ENCODE measurements at regions not wholly inside any gene's neighbourhood (a gene's known extent, or its start where the extent isn't known, plus 50 kb on each side); places are given as distances from the start of the nearest gene placed in this dataset.
"Not testable (repeated sequence)": the region's sequence is repeated elsewhere in the genome, so short reads cannot be mapped to it uniquely, and the experiment has no call there.

DNA sequence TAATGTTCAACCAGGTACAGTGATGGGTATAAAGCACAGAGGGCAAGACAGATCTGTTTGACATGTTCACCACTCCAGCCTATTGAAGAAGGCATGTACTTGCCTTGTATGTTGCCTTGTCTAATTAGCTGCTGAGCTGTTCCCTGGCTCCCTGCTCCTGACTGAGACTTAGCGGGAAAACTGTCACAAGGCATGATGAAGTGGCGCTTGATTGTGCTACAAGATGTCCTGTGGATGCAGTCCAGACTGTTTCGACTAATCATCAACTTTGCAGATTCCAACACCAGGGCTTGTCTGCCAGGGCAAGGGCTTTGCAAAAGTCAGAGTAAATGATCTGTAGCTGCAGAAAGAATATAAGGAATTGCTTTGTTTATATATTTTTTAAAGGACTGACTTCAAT, 136.2 kb upstream of the NRBF2 start:
- DNase-seq: no peak

DNA sequence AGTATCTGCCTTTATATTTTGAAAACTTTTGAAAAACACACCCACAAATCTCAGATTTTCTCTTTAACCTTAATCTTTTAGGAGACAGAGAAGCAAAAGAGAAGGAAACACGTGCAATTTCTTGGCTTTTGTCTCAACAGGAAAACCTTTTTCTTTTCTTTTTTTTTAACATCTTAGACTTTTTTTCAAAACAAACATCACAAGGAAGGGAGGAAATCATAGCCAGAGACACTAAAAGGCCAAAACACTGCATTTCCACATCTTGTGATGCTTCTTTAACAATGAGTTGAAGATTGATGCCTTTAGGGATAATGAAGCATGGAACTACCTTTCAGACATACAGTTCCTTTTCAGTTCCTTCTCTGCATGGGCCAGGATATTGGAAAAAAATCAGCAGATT, 136.6 kb upstream of the NRBF2 start:
- no peak for DNase-seq

DNA sequence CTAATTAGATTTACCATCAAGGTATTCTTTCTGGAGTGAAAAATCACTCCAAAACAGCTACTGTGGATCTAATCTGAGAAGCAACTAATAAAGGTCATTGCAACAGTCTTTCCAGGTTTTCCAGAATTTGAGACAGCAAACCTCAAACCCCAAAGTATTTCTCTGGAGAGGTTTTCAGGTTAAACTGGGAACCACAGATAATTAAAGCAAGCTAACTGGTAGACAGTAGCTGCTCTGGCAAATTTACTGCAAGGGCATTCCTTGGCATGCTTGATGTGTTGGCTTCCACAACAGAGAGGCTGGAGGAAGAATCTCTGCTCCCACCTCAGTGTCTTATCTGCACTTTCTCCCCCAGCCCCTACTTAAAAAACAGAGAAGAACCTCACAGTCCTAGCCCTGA, 140.0 kb upstream of the NRBF2 start:
- no peak for DNase-seq

DNA sequence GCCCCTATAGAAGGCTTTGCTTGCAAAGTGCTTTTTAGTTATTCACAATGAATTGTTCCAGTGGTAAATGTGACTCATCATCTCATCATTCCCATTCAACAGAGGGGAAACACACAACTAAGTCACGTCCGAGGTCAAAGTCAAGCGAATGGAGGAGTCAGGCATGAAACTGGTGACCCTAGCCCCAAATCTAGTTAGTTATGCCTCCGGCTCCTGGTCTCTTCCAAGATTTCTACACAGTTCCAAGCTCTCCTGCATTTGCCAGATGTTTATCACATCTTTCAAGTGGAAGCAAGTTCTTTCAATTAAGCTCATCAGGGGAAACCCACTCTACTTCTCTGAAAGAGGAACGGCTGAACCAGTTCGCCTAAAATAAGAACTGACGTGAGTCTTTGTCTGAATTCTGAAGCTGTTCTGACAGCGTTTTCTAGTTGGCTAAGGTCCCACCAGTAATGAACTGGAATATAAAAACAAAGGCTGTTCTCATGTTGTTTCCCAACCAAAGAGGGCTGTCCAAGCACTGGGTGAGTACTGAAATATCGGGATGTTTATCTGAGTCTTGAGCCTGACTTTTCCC, 140.9 kb upstream of the NRBF2 start:
- DNase-seq: peak; percentile 32

DNA sequence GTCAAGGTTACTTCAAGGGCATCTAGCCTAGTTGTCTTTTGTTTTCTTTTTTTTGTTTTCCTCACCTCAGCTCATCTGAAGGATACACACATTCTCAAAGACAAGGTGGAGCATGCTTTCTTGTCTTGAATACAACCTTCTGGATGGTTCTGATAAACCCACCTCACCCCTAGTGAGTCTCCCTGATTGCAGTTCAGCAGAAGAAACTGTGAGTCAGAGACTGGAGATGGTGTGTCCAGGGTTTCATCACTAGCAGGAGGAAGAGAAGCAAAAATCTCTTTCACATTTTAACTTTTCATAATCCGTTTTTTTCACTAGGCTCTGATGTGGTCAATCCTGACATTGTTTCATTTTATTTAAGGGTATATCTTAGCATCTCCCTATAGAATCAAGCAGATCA, 143.0 kb upstream of the NRBF2 start:
- no peak for DNase-seq

DNA sequence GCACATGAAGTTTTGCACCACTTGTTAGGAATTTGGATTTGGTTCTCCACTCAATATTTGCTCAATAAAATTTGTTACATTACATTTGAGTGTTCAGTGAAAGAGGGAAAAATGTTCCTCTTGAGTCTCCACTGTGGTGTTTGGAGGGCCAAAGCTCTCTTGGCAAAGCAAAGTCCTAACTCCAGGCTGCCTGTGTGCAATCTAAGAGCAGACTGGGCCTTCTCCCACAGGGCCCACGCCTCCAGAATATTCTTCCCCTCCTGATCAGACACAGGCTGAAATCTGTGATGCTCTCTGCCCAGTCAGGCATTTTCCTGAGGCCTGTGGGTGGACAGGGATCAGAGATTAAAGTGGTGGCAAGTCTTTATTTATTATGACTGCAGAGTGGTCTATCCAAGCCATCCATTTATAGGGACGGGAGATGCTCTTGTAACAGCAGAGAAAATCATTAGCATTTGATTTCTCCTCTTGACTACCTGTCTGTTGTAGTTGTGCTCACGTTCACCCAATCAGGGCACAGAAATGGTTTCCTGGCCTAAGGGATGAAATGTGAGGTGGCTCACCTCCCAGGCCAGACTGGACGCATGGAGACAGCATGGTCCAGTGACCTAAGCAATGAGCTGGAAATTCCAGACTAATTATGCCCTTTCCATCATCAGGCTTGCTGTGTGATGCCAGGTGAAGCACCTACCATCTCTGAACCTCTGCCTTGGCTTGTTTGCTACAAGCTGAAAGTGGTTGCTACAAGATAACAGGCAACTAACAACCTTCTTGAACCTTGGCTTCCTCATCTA, 147.1 kb upstream of the NRBF2 start:
- DNase-seq: no peak

DNA sequence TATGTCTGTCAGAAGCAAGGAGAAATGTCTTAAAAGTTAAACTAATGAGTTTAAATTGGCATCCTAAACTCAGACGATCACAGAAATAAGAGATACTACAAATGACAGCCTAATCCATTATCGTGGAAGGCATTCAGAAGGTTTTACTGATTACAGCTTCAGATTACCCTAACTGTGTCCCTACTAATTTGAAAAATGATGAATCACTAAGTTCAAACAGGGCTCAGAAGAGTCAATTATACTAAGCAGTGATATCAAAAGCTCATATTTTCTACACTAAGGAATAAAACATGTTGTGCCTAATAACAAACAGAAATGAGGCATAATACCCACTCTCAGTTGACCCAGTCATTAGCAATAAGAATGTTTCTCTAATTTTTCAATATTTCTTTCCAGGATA, 152.0 kb upstream of the NRBF2 start:
- no peak for DNase-seq

DNA sequence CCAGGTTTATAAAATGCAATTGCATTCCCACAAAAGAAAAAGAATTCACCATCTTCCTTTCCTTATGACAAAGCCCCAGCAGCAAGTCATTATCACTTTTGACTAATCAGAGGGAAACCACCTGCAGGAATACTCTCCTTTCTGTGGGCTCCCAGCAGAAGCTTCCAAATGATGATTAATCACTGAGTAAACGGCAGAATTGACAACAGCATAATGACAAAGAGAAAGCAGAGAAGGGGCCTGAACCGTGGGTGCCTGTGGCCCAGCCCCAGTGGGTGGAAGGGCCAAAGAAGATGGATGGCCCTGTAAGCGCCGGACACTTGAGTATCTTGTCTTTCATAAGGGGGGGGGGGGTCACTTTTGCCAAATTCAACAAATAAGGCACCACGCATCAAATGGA, 152.4 kb upstream of the NRBF2 start:
- peak; percentile 52 for DNase-seq

DNA sequence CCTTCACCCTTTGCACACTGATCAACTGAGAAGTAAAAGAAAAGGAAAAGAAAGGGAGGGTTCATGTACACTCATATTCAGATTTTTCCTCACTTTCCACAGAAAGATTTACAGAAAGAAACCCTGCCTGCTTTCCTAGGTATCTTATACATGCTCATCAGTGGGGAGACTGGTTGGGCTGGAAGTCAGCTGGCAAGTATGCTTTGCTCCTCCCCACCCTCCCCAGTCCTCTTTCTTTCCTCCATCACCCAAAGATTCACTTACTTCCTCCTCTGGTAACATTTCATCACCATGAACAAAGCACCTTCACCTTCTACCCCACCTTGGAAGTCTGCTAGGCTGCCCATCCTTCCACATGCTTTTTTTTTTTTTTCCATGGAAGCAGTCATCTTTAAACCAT, 153.2 kb upstream of the NRBF2 start:
- DNase-seq: no peak

DNA sequence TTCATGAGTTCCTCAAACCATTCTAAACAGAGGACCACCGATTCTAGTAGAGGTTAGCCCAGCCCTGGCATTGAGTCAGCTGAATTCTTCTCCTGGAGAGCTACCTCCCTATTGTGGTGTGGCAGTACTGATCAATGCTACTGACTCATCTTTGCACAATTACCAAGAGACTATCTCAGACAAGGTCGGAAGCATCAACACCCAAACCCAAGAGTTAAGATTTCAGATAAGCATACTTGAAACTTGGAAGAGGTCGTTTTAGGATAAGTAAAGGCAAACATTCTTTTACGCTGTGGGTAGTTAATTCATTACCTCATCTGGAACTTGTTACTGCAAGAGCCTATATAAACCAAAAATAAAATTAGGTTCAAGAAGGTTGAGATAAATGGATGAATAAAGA, 154.6 kb upstream of the NRBF2 start:
- peak; percentile 7 for DNase-seq

DNA sequence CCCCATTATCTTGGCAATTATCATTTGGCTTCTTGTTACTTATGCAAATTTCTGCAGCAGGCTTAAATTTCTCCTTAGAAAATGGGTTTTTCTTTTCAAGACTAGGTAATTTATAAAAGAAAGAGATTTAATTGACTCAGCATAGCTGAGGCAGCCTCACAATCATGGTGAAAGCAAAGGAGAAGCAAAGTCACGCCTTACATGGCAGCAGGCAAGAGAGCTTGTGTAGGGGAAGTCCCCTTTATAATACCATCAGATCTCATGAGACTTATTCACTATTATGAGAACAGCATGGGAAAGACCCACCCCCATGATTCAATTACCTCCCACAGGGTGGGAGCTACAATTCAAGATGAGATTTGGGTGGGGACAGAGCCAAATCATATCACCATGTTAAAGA, 158.3 kb upstream of the NRBF2 start:
- not testable (repeated sequence) for DNase-seq

DNA sequence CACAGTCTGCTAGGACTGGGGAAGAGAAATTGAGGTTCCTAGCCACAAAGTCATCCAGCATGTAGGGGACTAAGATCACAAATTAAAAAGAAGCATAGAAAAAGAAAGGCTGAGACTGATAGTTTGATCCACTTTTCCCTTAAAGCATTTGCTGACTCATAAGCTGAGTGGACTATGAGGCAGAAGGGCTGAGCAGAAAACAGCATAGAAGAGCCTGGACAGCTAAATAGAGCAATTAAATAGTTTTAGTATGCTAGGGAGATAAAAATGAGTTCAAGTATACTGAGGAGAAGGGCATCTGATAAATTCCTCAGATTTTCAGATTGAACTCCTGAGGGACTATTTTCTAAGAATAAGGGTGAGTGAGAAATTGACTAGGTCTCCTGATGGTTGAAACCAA, 155.9 kb upstream of the EGR2 start:
- DNase-seq: no peak

DNA sequence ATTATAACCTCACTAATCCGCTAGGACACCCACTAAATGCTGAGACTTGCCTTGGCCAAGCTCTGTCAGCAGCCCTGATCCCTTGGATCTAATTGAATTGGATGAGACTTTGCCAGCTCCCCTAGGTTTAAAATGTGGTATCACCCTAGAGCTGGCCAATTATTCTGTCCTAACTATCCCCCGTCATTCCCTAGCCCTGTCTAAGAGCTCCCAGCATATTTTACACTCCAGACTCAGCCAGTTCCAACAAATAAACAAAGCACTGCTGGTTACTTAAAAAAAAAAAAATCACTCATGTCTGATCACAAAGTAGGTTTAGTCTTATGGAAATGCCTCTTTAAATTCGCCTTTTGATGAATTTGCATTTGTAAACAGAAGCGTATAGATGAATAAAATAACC, 147.9 kb upstream of the EGR2 start:
- no peak for DNase-seq

DNA sequence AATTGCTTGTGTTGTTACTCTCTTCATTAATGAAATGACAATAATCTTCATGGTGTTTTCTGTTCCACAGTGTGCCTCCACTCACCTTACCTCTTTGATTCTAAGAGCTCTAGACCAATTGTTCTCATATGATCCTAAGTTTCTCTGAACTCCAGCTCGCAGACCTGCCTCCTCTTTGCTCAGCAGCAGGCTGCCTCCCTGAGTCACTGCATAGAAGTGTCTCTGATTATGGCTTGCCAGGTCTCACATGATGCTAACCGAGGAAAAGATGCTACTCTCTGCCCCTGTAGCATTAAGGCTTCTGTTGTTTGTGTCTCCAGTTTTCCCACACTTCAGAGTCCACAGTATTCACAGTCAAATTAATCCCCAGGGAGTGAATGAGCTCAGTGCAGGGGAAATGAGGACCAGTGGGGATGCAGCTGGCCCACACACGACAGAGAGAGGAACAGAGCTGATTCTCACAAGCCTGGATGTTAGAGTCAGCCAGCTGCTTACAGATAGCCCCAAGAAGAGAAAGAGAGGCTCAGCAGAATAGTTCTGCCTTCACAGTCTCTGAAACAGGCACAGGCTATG, 145.9 kb upstream of the EGR2 start:
- DNase-seq: no peak

DNA sequence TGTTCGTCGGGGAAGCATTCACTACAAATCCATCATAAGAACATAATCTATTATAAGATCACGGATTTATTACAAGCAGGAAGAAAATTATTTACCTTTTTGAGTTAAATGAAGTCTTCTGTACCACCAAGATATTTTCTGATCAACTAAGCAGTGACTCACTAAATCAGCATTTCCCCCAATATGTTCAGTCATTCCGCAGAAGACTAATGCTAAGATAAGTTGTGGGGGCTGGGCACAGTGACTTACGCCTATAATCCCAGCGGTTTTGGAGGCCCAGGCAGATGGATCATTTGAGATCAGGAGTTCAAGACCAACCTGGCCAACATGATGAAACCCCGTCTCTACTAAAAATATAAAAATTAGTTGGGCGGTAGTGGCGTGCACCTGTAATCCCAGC, 144.2 kb upstream of the EGR2 start:
- DNase-seq: no peak

DNA sequence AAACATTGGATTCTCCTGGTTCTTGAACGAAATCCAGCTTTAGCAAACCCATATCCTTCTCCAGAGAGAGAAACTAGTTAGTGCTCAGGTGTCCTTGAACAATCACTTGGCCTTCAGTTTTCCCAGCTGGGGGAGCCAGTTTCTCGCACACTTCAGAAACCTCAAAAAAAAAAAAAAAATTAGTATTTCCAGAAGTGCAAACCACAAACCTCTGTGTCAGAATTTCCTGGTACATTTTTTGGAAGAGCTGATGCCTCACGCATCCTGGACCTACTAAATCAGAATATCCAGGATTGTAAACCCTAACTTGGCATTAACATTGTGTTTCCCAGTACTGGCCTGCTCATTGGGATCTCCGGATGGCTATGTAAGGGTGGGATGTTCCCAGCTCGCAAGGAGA, 143.4 kb upstream of the EGR2 start:
- no peak for DNase-seq

DNA sequence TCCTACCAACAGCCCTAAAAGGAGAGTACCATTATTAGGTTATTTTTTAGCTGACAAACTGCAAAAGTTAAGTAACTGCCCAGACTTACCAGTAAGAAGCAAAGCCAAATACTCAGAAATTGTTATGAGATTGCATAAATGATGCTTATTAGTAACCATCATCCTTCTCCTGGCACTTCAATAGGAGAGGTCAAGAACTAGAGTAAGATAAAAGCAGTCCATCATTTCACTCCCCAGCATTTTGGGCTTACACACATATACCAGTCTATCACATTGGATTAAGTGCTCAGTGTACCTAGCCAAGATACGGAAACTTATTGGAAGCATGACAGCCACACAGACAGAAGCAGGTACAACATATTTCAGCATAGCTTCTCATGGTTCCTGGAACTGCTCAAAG, 142.8 kb upstream of the EGR2 start:
- no peak for DNase-seq

DNA sequence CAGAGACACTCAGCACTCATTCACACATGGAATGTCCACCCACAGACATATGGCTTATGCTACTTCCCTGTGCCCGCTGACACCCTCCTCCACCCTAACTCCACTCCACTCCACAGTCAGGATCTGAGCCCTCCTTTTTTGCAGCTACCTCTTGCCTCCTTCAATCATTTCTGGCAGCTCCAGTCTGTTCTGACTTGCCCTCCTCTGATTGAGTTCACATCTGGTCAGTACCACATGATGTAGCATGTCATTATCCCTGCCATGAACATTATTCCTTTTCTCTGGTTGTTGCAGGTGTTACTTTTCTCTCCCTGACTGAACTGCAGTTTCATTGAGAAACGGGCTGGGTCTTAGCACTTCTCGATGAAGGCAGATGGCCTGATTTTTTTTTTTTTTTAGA, 130.1 kb upstream of the EGR2 start:
- DNase-seq: no peak

DNA sequence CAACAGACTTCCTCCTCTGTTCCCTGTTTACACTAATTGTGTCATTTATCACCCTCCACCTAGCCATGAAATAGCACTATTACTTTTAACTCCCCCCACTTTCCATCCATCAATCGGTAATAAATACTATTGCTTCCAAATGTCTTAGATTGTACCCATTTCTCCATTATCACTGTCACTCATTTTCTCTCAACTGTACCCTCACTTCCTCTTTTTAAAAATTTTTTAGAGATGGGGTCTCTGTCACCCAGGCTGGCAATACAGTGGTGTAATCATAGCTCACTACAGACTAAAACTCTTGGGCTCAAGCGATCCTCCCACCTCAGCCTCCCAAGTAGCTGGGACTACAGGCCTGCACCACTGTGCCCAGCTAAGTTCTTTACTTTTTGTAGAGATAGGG, 123.5 kb upstream of the EGR2 start:
- no peak for DNase-seq

DNA sequence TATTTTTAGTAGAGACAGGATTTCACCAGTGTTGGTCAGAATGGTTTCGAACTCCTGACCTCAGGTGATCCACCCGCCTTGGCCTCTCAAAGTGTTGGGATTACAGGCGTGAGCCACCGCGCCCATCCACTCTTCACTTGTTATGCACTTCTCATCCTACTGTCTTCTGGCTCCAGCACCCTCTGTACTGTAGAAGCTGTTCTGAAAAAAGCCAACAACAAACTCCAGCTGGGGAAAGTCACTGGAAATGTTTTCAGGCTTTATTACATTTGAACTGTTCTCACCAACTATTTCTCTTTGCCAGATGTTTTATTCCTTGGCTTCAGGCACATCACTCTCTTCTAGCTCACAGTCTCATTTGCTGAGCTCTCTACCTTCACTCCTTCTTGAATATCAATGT, 122.5 kb upstream of the EGR2 start:
- no peak for DNase-seq

DNA sequence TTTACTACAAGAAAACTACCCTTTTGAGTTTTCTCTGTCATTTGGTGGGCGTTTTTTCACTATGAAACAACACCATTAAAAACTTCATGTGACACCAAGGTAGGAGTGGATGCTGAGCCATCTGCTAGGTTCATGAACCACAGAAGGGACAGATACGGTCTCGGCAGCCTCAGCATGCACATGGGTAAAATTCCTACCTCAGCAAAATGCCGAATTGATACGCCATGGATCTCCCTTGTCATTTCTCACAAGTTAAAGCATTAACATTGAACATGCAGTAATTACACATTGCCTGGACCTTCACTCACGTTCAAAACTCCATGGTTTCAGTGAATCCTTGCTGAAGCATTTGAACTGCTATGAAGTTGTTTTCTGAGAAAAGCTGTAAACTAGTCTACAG, 121.5 kb upstream of the EGR2 start:
- DNase-seq: no peak

DNA sequence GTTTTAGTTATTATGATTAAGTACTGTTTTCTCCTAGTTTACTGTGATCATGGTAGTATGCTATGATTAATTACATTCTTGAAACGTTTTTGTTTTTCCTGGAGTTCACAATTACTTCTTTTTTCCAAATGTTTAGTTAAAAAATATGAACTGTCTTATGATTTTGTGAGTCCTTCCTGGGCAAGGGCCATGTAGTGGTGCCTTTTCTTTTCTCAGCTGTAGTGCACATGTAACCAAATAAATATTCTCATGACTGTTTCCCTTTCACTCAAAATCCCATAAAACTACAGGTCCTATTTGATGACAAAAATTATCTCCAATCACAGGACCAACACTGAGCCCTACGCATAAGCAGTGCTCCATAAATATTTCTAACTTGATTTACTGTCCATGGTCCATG, 118.9 kb upstream of the EGR2 start:
- no peak for DNase-seq

DNA sequence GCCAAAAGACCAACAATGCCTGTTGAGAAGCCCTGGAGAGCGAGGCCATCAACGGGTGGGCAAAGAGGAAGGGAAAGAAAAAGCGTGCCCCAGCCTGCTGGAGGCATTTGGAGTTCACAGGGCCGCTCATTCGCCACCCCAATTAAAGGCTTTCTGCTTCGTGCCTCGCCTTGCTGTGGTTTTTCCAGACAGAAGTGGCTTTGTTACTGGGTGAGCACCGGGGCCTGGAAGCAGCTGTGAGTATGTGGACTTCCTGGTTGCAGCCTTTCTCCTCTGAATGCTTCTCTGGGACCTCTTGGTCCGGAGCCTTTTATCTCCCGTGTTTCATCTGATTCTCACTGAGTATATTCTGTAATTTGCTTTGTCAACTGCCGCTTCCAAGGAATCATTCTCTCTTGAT, 118.1 kb upstream of the EGR2 start:
- no peak for DNase-seq

DNA sequence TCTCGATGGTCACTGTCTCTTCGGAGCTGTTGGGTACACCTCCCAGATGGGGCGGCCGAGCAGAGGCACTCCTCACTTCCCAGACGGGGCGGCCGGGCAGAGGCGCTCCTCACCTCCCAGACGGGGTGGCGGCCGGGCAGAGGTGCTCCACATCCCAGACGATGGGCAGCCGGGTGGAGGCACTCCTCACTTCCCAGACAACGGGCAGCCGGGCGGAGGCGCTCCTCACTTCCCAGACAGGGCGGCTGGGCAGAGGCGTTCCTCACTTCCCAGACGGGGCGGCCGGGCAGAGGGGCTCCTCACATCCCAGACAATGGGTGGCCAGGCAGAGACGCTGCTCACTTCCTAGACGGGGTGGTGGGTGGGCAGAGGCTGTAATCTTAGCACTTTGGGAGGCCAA, 112.6 kb upstream of the EGR2 start:
- DNase-seq: not testable (repeated sequence)

DNA sequence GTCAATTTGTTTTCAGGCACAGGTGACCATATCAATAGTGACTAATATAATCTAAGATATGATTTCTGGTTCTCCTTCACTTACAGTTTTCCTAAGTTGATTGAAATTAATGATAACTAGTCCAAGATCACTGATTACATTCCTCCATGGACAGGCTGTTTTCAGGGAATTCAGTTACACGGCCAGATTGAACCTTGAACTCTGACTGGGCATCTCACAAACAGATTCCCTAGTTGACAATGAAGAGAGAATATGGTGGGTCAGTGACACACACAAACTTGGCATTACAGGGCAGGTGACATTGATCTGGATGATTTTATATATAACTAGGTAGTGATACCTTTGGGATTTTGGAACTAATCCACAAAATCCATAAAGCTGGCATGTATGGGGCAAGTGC, 110.2 kb upstream of the EGR2 start:
- no peak for DNase-seq

Measured in activated CD4-positive, alpha-beta T cell treated with anti-CD3 and anti-CD28 coated beads, Interleukin-2, Interleukin-6, amounts not matched to agents 100 ng/mL and 50 ng/mL, durations not matched to agents 16 hours and 8 hours (primary cell).